ENCODE measurements at regions not wholly inside any gene's neighbourhood (a gene's known extent, or its start where the extent isn't known, plus 50 kb on each side); places are given as distances from the start of the nearest gene placed in this dataset.

DNA sequence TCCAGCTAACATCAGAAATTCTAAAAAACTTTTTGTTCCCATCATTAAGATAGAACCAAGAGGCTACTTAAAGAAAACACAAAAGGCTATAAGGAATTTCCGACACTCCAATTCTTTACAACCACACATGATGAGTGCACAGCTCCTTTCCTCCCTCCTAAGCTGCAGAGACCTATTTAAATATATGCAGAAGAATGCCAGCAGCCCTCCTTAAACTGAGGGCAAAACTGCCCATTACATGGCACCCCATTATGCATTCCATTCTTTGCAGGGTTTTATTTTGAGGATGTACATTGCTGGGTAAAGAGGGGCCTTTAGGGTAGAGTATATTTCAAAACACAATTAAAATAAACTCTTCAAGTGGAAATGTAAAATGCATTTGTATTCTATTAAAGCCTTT lies 502.9 kb downstream of the RASEF start:
- intact Hi-C loops (cut with DNase I; ENCODE audit: low total_unique reads), result no loop called here
- DNase-seq (ENCODE audit: low spot score in 2 of 2), result no peak
- 96 to 100% methylated on average over 1 of the region's 1 CpG for WGBS, 2 donors

DNA sequence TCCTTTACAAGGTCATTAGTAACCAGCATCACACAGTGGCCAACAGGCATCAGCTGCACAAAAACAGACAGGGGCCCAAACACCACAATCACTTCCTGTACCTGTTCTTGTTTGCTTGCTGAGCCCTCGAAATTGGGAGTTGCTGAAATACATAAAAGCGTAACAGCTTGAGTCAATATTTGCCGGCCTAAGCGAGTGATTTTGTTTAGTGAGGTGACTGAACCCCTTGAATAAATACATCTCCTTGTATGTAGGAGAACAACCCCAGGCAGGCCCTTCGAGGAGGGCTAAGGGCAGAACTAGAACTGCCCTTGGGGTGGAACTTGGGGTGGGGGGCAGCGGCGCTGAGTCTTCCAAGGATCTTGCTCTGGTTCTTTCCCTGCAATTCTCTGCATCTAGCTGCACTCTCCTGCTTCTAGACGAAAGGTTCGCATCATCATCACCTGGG lies 502.5 kb downstream of the RASEF start:
- no peak for DNase-seq (ENCODE audit: low spot score in 2 of 2)
- TF ChIP-seq, protein P1, sequence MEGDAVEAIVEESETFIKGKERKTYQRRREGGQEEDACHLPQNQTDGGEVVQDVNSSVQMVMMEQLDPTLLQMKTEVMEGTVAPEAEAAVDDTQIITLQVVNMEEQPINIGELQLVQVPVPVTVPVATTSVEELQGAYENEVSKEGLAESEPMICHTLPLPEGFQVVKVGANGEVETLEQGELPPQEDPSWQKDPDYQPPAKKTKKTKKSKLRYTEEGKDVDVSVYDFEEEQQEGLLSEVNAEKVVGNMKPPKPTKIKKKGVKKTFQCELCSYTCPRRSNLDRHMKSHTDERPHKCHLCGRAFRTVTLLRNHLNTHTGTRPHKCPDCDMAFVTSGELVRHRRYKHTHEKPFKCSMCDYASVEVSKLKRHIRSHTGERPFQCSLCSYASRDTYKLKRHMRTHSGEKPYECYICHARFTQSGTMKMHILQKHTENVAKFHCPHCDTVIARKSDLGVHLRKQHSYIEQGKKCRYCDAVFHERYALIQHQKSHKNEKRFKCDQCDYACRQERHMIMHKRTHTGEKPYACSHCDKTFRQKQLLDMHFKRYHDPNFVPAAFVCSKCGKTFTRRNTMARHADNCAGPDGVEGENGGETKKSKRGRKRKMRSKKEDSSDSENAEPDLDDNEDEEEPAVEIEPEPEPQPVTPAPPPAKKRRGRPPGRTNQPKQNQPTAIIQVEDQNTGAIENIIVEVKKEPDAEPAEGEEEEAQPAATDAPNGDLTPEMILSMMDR (IDR thresholded peaks at IDR 0.05), result no peak
- no peak for TF ChIP-seq POLR2A (IDR thresholded peaks at IDR 0.05)
- intact Hi-C loops (cut with DNase I; ENCODE audit: low total_unique reads), result no loop called here
- whole genome bisulfite sequencing, 2 donors, result 76 to 81% methylated on average over 9 of the region's 9 CpGs
- no peak overlapping the region for H3K4me3 ChIP-seq (ENCODE audit: low read depth, poor library complexity, severe bottlenecking)

More for the DNA sequence above, 502.9 kb downstream of the RASEF start:
- TF ChIP-seq, protein P1 (IDR thresholded peaks at IDR 0.05), result no peak
- no peak for TF ChIP-seq POLR2A (IDR thresholded peaks at IDR 0.05)
- no peak overlapping the region for H3K4me3 ChIP-seq (ENCODE audit: low read depth, poor library complexity, severe bottlenecking)

DNA sequence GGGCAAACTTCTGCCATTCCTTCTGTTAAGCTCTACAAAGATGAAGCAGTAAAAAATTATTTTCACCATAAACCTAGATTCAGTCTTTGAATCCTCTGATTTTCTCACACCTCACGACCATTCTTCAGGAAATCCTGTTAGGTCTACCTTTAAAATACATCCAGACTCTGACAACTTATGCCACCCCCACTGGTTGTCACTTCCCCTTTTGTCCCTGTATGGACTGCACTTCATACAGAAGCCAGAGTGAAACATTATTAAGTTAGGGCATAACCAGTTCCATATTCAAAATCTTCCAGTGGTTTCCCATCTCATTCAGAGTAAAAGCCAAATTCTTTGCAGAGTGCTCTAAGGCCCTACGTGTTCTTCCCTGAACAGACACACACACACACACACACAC lies 499.8 kb downstream of the RASEF start:
- 76 to 82% methylated on average over 2 of the region's 2 CpGs for whole genome bisulfite sequencing, 2 donors
- H3K4me3 ChIP-seq (ENCODE audit: low read depth, poor library complexity, severe bottlenecking), result no peak overlapping the region
- no peak for DNase-seq (ENCODE audit: low spot score in 2 of 2)
- intact Hi-C loops (cut with DNase I; ENCODE audit: low total_unique reads), result no loop called here
- TF ChIP-seq, protein P1 (IDR thresholded peaks at IDR 0.05), result no peak
- no peak for TF ChIP-seq POLR2A (IDR thresholded peaks at IDR 0.05)

DNA sequence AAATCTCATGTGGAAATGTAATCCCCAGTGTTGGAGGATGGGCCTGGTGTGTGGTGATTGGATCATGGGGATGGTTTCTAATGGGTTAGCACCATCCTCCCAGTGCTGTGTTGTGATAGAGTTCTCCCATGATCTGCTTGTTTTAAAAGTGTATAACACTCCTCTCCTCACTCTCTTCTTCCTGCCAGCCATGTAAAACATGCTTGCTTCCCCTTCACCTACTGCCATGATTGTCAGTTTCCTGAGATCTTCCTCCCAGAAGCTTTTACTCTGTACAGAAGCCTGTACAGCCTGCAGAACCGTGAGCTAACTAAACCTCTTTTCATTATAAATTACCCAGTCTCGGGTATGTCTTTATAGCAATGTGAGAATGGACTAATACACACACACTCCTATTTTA lies 499.1 kb downstream of the RASEF start:
- no peak for DNase-seq (ENCODE audit: low spot score in 2 of 2)
- WGBS, 2 donors, result 89 to 91% methylated on average over 2 of the region's 2 CpGs
- no peak for TF ChIP-seq POLR2A (IDR thresholded peaks at IDR 0.05)
- TF ChIP-seq, protein P1 (IDR thresholded peaks at IDR 0.05), result no peak
- H3K4me3 ChIP-seq (ENCODE audit: low read depth, poor library complexity, severe bottlenecking), result no peak overlapping the region
- intact Hi-C loops (cut with DNase I; ENCODE audit: low total_unique reads), result no loop called here

DNA sequence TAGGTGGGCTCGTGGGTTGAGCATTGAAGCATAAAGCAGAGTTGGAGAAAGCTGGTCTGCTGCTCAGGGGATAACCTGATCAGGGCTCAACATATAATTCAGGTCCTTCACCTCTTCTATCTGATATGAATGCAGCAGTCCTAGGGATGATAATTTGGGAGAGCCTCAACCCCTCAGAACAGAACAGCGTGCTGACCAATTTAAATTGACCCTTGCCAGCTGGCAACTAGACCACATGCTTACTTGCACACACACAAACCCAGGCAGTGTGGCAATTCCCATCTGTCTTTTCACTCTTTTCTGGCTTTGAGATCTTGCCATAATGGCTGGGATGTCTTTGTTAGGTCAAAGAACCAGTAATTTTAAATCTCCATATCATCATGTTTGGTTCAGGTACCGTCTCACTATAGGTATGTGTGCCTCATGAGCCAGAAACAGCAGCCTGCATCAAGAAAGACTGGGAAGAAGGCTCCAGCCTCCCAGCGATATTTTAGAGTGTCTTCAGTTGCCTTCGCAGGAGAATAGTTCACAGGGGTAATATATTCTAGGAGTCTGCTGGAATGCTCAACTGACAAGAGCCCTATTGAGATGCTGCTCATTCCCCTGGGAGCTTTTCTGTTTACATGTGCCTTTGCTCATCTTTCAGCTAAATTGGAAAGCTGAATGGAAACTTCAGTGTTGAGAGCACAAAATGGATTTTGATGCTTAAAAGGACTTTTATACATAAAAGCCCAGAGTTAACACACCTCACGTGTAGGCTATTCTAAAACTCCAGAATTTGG lies 497.6 kb downstream of the RASEF start:
- DNase-seq (ENCODE audit: low spot score in 2 of 2), result no peak
- no peak for TF ChIP-seq POLR2A (IDR thresholded peaks at IDR 0.05)
- TF ChIP-seq, protein P1 (IDR thresholded peaks at IDR 0.05), result no peak
- no peak overlapping the region for H3K4me3 ChIP-seq (ENCODE audit: low read depth, poor library complexity, severe bottlenecking)
- WGBS, 2 donors, result 60 to 73% methylated on average over 6 of the region's 6 CpGs
- intact Hi-C loops (cut with DNase I; ENCODE audit: low total_unique reads), result no loop called here

DNA sequence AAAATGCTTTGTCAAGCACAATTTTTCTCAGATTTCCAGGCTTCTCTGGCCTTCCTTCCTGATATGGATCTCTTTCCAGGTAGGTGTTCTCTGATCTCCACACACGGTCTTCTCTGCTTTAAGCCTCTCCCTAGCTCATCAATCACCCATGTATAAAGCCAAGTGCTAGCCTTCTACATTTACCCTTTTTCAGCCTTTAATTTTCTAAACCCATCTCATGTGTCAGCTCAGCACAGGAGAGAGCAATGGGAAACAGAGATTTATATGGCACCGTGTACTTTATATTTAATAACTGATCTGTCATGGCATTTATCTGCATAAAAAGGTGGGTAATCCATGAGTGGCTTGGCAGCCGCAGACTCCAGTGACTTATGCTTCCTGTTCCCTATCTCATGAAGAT lies 495.0 kb downstream of the RASEF start:
- TF ChIP-seq, protein P1 (IDR thresholded peaks at IDR 0.05), result no peak
- no peak for TF ChIP-seq POLR2A (IDR thresholded peaks at IDR 0.05)
- intact Hi-C loops (cut with DNase I; ENCODE audit: low total_unique reads), result no loop called here
- DNase-seq (ENCODE audit: low spot score in 2 of 2), result no peak
- whole genome bisulfite sequencing, 2 donors, result 83 to 86% methylated on average over 3 of the region's 3 CpGs
- no peak overlapping the region for H3K4me3 ChIP-seq (ENCODE audit: low read depth, poor library complexity, severe bottlenecking)

All from lower leg skin (tissue), 4 donors.